Uterus (tissue), 2 donors: ENCODE measurements at regions not wholly inside any gene's neighbourhood (a gene's known extent, or its start where the extent isn't known, plus 50 kb on each side); places are given as distances from the start of the nearest gene placed in this dataset.
A peak's percentile ranks its signal among the peaks of the same experiment; 100 is the strongest.

Experiments used
- POLR2A ChIP-seq, 2 donors: fragments of 450-650 bp; IDR thresholded peaks; one replicate each; pipeline ENCODE4 v1.6.1; 2016; ENCODE audit warnings: antibody characterized with exemption in 2 of 2, mild to moderate bottlenecking in 1 of 2, moderate library complexity in 1 of 2
- TF ChIP-seq, protein P1 (sequence below), 4 experiments: fragments of 200-600 bp in 2 of 4; fragments of 450-650 bp in 2 of 4; sonication (generic) in 2 of 4; IDR thresholded peaks; one replicate each; pipeline ENCODE4 v1.5.1; 2016 to 2019; ENCODE audit warnings: antibody characterized with exemption in 4 of 4, mild to moderate bottlenecking in 2 of 4, moderate library complexity in 1 of 4

DNA sequence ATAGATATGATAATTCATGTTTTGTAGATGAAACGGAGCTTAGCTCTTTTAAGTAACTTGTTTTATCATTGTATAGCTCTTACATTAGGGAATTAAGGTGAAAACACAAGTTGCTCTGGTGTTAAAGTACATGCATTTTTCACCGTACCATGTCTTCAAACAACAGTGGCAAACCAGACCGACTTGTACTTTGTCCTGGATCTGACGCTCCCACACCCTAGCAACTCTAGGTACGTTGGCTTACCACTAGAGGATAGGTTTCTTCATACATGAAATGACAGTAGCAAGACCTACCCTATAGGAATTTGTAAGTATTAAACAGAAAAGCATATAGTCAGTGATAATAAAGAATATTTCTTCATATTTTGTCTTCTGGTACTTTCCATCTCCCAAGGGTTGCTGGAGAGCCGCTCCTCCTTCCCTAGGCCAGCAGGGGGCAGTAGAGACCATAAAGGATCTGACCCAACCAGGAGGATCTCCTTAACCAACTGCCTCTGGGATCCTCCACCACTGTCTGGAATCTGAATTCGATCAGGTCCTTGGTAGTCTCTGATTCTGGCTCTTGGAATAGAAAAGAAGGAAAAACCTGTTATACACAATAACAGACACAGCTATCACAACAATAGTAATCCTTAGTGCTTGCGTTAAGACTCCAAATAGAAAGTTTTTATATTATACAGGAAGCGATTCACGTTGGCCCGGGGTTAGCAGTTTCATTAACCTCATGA, 136.7 kb downstream of the CAVIN4 start:
- TF ChIP-seq, protein P1, sequence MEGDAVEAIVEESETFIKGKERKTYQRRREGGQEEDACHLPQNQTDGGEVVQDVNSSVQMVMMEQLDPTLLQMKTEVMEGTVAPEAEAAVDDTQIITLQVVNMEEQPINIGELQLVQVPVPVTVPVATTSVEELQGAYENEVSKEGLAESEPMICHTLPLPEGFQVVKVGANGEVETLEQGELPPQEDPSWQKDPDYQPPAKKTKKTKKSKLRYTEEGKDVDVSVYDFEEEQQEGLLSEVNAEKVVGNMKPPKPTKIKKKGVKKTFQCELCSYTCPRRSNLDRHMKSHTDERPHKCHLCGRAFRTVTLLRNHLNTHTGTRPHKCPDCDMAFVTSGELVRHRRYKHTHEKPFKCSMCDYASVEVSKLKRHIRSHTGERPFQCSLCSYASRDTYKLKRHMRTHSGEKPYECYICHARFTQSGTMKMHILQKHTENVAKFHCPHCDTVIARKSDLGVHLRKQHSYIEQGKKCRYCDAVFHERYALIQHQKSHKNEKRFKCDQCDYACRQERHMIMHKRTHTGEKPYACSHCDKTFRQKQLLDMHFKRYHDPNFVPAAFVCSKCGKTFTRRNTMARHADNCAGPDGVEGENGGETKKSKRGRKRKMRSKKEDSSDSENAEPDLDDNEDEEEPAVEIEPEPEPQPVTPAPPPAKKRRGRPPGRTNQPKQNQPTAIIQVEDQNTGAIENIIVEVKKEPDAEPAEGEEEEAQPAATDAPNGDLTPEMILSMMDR (IDR thresholded peaks at IDR 0.05): peak; percentile 16 to 63 (median 38)
- no peak for TF ChIP-seq POLR2A (IDR thresholded peaks at IDR 0.05)
